K562 (cell line): ENCODE measurements at regions not wholly inside any gene's neighbourhood (a gene's known extent, or its start where the extent isn't known, plus 50 kb on each side); places are given as distances from the start of the nearest gene placed in this dataset.

Experiments
- ATF7 ChIP-seq: fragments of 450-650 bp; IDR thresholded peaks from 2 replicates; pipeline ENCODE4 v1.7.1; 2014; ENCODE audit warnings: mild to moderate bottlenecking, moderate library complexity
- BHLHE40 ChIP-seq: IDR thresholded peaks from 2 replicates; pipeline ENCODE4 v1.6.1; 2011; ENCODE audit warnings: low read length, improper control_type of control experiment
- CREB1 ChIP-seq, 2 experiments: sonication (generic) in 1 of 2; formaldehyde crosslinking in 1 of 2; IDR thresholded peaks; 2 replicates each; pipeline versions ENCODE4 v1.6.1 to v1.8.0; 2012 to 2022; ENCODE audit warnings: inconsistent platforms in 1 of 2, mild to moderate bottlenecking in 1 of 2, missing genetic modification reagents in 1 of 2, moderate library complexity in 1 of 2
- FOSL1 ChIP-seq: fragments of 200-800 bp; sonication (Bioruptor generic); conservative IDR thresholded peaks from 2 replicates; pipeline ENCODE4 v1.6.1; 2016; ENCODE audit warnings: missing genetic modification characterization, missing compliant biosample characterization
- JUN ChIP-seq, 2 experiments: sonication (generic) in 1 of 2; formaldehyde crosslinking in 1 of 2; IDR thresholded peaks; 2 replicates each; pipeline versions ENCODE4 v1.6.1 to v1.8.0; 2012 to 2022; ENCODE audit warnings: borderline replicate concordance in 2 of 2, mild to moderate bottlenecking in 2 of 2, improper control_type of control experiment in 1 of 2, low read depth in 1 of 2, low read length in 1 of 2, missing genetic modification reagents in 1 of 2
- MLX ChIP-seq, 2 experiments: fragments of 450-650 bp in 1 of 2; sonication (generic) in 1 of 2; formaldehyde crosslinking; conservative IDR thresholded peaks; 2 replicates each; pipeline versions ENCODE4 v1.4.0 to v1.8.1; 2020 to 2022; ENCODE audit warnings: mild to moderate bottlenecking in 1 of 2, missing genetic modification reagents in 1 of 2
- NONO ChIP-seq, 2 experiments: fragments of 200-400 bp in 1 of 2; fragments of 450-650 bp in 1 of 2; formaldehyde crosslinking in 1 of 2; IDR thresholded peaks; 2 replicates each; pipeline ENCODE4 v1.6.1; 2017; ENCODE audit warnings: low read depth in 2 of 2, mild to moderate bottlenecking in 2 of 2, moderate library complexity in 2 of 2, low read length in 1 of 2
- PTRF ChIP-seq: fragments of 450-650 bp; IDR thresholded peaks from 2 replicates; pipeline ENCODE4 v1.6.1; 2016; ENCODE audit warnings: mild to moderate bottlenecking, missing genetic modification characterization, missing compliant biosample characterization
- PYGO2 ChIP-seq: fragments of 450-650 bp; IDR thresholded peaks from 2 replicates; pipeline ENCODE4 v1.6.1; 2016; ENCODE audit warnings: mild to moderate bottlenecking, missing genetic modification characterization, moderate library complexity, missing compliant biosample characterization
- ZBTB8A ChIP-seq: fragments of 450-650 bp; IDR thresholded peaks from 2 replicates; pipeline ENCODE4 v1.6.1; 2018; ENCODE audit warnings: mild to moderate bottlenecking, moderate library complexity; ENCODE audit not compliant: partially characterized antibody
- ZFP1 ChIP-seq: fragments of 450-650 bp; formaldehyde crosslinking; IDR thresholded peaks from 2 replicates; pipeline ENCODE4 v1.4.0; 2020; ENCODE audit warnings: mild to moderate bottlenecking, mixed read lengths
- ZNF384 ChIP-seq: IDR thresholded peaks from 2 replicates; pipeline ENCODE4 v1.6.1; 2012; ENCODE audit warnings: low read depth, low read length, improper control_type of control experiment
- ZNF445 ChIP-seq: fragments of 250-450 bp; sonication (Bioruptor Pico); IDR thresholded peaks from 2 replicates; pipeline ENCODE4 v1.4.0; 2020; ENCODE audit warnings: low read depth, mild to moderate bottlenecking, moderate library complexity
- ZNF586 ChIP-seq: fragments of 450-650 bp; formaldehyde crosslinking; conservative IDR thresholded peaks from 2 replicates; pipeline ENCODE4 v1.4.0; 2020; ENCODE audit warnings: mild to moderate bottlenecking, moderate library complexity
- ZNF766 ChIP-seq: fragments of 200-800 bp; sonication (Bioruptor generic); conservative IDR thresholded peaks from 2 replicates; pipeline ENCODE4 v1.6.1; 2016; ENCODE audit warnings: missing genetic modification characterization, missing compliant biosample characterization

GRCh38 chr10:133012573-133013359 lies 70.4 kb upstream of the CFAP46 start (continued):
- TF ChIP-seq JUN (IDR thresholded peaks at IDR 0.05; ENCODE audit: borderline replicate concordance, low read depth, low read length) (peak; percentile 57), JUN (CRISPR knock-in tag; IDR thresholded peaks at IDR 0.05; ENCODE audit: borderline replicate concordance) (no peak), BHLHE40 (peak; percentile 94), ZNF445 (CRISPR knock-in tag) (no peak), CREB1 (IDR thresholded peaks at IDR 0.05) (0 out of 2 replicates have a peak, but pooled peaks have one; percentile 23), CREB1 (CRISPR knock-in tag; IDR thresholded peaks at IDR 0.05) (peak; percentile 84), ZNF586 (CRISPR knock-in tag) (no peak), NONO (IDR thresholded peaks at IDR 0.05; ENCODE audit: low read depth in 2 of 2, low read length in 1 of 2) (no peak), ZBTB8A (no peak), ZNF766 (CRISPR knock-in tag) (no peak), ZFP1 (CRISPR knock-in tag) (no peak), ATF7 (peak; percentile 95), PTRF (tag) (no peak), ZNF384 (no peak), FOSL1 (tag) (peak; percentile 88), PYGO2 (tag) (no peak), MLX (CRISPR knock-in tag; conservative IDR thresholded peaks at IDR 0.05) (no peak)
- TF ChIP-seq, all 486 proteins: peak for 13
